GM20431 (cell line): ENCODE measurements at regions not wholly inside any gene's neighbourhood (a gene's known extent, or its start where the extent isn't known, plus 50 kb on each side); places are given as distances from the start of the nearest gene placed in this dataset.

Experiments
- in situ Hi-C: fragments of 300-500 bp; cut with MseI, MboI; formaldehyde crosslinking; loops from one replicate; pipeline ENCODE4 v1.15.0; 2020; ENCODE audit warnings: low sequenced_read_pairs; ENCODE audit not compliant: unreplicated experiment

DNA sequence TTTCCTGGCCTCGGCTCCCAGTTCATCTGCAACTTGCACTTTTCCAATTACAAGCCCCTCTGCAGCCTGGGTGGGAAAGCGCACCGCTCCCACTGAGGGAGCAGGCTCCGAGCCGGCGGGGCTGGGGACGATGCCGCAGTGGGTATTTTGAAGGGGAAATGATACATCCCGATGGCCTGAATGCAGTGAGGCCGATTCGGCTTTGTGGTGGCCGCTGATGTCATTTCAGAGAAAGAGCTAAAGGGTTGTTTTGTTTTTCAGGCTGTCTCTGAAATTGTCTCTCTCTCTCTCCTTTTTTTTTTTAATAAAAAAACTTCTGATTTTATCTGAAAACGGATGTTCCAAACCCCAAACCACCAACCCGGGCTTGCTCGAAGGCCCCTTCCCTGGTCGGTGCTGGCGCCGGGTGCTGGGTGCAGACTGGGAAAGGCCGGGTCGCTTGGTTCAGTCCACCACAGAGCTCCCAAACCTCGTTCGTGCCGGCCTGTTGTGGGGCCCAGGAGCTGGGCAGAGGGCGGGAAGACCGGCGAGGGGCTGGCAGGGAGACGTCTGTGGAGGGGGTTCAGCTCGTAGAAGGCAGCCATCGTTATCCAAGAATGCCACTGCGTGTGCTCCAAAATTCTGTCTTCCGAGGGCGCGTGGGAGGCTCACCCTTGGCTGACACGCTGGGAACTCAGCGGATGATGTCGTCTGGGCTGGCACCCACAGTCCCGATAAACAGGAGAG is 102.8 kb downstream of the FOXL1 start:
- in situ Hi-C loops = no loop called here

DNA sequence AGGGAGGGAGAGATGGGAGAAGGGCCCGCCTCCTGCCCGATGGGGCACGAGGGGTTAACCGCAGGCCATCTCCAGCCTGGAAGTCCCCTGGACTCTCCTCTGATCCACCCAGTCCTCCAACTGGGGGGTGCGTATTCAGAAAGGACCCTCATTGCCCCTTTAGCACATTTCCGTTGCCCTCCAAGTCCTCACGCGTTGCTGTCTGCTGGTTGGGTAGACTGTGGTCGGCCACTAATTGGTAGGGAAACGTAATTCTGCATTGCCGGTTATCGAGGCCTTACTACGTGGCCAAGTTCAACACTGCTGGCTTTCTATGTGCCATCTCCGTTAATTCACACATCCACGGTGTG is 103.4 kb downstream of the FOXL1 start:
- in situ Hi-C loops = no loop called here

DNA sequence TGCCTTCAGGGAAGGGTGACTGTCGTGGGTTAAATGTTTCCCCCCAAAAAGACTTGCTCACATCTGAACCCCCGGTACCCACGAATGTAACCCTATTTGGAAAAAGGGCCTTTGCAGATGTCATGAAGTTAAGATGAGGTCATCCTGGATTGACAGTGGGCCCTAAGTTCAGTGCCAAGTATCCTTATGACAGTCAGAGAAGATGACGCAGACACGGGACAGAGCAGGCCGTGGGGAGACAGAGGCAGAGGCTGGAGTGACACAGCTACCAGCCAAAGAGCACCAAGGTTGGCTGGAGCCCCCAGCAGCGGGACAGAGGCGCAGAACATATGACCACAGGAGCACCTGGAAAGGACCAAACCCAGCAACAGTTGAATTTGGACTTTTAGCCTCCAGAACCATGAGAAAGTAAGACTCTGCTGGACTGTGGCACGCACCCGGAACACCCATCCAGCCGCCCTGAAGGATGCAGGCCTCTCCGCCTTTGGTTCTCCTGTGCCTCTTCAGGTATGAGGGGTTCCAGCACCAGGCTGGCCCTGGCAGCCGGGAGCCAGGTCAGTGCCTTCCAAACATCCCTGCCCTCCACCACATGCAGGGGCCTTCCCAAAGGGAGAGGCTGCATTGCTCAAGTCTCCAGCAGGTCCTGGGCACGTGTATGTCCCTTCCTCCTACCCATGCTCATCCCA is 104.0 kb downstream of the FOXL1 start:
- in situ Hi-C loops = no loop called here

- in situ Hi-C loops = no loop called here
Observed at GRCh38 chr16:86683441-86684194, 105.3 kb downstream of the FOXL1 start.

GRCh38 chr16:86685076-86685475 is 106.7 kb downstream of the FOXL1 start:
- in situ Hi-C loops = no loop called here

GRCh38 chr16:86690970-86691369 is 112.6 kb downstream of the FOXL1 start:
- in situ Hi-C loops = no loop called here

DNA sequence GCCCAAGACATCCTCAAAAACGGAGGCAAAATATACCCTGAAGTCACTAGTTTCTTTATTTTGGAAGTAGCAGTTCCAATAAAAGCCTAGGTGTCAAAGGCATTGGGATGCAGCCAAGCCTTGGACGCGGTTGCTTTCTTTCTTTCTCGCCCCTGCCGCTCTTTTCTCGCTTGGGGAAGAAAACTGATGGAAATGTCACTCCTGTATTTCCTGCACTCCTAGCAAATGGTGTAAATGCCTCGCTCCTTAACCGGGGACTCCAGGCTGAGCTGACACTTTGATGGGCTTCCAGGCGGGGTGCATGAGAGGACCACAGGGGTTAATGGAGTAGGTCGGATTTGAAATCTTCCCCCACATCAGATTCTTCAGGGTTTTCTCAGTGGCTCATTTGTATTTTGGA is 114.1 kb downstream of the FOXL1 start:
- in situ Hi-C loops = no loop called here

DNA sequence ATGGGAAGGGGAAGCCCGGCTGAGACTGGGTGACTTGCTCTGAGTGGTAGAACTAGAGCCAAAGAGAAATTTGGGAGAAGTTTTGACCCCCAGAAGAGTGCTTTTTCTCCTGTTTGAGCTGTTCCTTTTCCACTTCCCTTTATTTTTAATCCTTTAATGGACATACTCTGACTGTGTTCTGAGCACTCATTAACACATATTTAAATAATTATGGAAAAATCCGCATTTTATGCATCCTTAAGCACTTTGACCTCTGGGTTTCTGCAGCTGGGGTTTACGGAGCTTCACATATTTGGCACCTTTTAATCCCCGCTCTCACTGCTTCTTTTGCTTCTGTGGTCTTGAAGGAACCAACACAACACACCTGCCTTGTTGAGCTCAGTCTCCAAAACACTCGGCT is 114.7 kb downstream of the FOXL1 start:
- in situ Hi-C loops = no loop called here

DNA sequence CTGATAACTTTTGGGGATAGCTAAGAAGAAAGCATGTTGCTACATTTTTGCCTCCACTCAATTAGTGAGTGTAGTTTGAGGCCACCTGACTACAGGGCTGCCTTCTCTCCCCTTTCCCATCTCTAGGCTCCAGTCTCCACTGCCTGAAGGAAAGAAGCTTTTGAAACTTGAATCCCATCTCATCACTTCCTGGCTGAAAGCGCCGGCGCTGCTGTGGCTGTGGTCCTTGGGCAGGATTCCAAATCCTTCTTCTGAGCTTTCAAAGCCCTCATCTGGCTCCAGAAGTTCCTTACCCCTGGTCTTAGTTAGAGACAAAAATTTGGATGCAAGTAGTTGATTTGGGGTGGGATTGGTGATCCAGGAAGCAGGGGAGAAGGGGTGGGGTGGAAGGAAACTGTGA is 119.4 kb downstream of the FOXL1 start:
- in situ Hi-C loops = no loop called here

- in situ Hi-C loops = no loop called here
Observed at GRCh38 chr16:86700046-86700945, 121.9 kb downstream of the FOXL1 start.

- in situ Hi-C loops = no loop called here
Observed at GRCh38 chr16:86701286-86701975, 123.1 kb downstream of the FOXL1 start.

- in situ Hi-C loops = no loop called here
Observed at GRCh38 chr16:86702824-86703588, 124.7 kb downstream of the FOXL1 start.

- in situ Hi-C loops = no loop called here
Observed at GRCh38 chr16:86704516-86704915, 126.2 kb downstream of the FOXL1 start.

DNA sequence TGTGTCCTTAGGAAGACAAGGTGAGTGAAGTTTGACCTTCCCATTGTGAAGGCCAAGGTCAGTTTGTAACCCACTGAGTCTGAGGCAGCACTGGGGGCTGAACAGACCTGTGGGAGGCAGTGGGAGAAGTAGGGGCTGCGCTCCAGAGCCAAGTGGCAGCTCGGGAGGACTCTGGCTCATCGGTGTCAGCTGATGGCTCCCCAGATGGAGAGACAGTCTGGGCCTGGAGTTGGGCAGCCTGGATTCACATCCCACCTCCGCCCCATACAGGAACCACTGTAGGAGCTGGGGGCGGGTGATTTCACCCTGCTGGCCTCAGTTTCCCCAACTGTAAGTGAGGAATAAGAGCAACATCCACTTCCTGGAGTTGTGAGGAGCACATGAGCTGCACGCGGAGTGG is 128.4 kb downstream of the FOXL1 start:
- in situ Hi-C loops = no loop called here

DNA sequence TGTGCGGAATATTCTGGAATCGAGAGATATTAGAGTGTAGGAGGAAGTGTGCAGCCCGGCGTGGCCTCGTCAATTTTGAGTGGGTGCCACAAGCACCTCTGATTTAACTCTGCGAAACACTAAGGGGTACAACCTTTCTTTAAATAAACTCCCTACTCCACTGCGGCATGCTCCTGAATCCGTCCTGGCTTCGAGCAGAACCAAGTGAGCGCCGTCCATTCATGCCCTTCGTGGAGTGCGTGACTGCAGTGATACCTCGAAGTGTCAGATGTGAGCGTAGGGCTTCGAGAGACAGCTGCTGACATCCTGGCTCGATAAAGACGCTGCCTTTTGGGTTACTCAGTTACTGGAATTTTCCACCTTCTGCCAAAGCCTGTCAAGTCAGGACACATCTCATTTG is 128.8 kb downstream of the FOXL1 start:
- in situ Hi-C loops = no loop called here

GRCh38 chr16:86707581-86707980 is 129.2 kb downstream of the FOXL1 start:
- in situ Hi-C loops = no loop called here

GRCh38 chr16:86708431-86708830 is 130.1 kb downstream of the FOXL1 start:
- in situ Hi-C loops = no loop called here

- in situ Hi-C loops = no loop called here
Observed at GRCh38 chr16:86709103-86709502, 130.8 kb downstream of the FOXL1 start.
